Activated CD8-positive, alpha-beta memory T cell treated with anti-CD3 and anti-CD28 coated beads, Interleukin-2, amount 10 ng/mL, durations not matched to agents 7 days and 5 days (primary cell): ENCODE measurements at regions not wholly inside any gene's neighbourhood (a gene's known extent, or its start where the extent isn't known, plus 50 kb on each side); places are given as distances from the start of the nearest gene placed in this dataset.

ENCODE experiments used
- ATAC-seq: fragments of 150-1000 bp; cut with Tn5 transposase; one replicate; pipeline ENCODE4 v1.10.0; 2021; ENCODE audit warnings: moderate library complexity
- CTCF ChIA-PET: fragments of 350-600 bp; sonication (Branson Sonifier 250); formaldehyde crosslinking; loops from one replicate; lab custom pipeline; 2021; ENCODE audit warnings: antibody characterized with exemption; lab: Charles Lee
- DNase-seq: peaks from one replicate; pipeline ENCODE4 v3.0.0-alpha.2; 2020
- H3K27ac Mint-ChIP-seq: one replicate; pipeline ENCODE4 v1.8.0; 2021; ENCODE audit warnings: mild to moderate bottlenecking, mixed read lengths
- H3K27me3 Mint-ChIP-seq: one replicate; pipeline ENCODE4 v1.8.0; 2021; ENCODE audit warnings: mixed read lengths
- H3K36me3 Mint-ChIP-seq: one replicate; pipeline ENCODE4 v1.8.0; 2021; ENCODE audit warnings: mild to moderate bottlenecking, mixed read lengths
- H3K4me1 Mint-ChIP-seq: one replicate; pipeline ENCODE4 v1.8.0; 2021; ENCODE audit warnings: mixed read lengths
- H3K4me3 Mint-ChIP-seq: one replicate; pipeline ENCODE4 v1.8.0; 2021; ENCODE audit warnings: mild to moderate bottlenecking, moderate library complexity, mixed read lengths
- H3K9me3 Mint-ChIP-seq: one replicate; pipeline ENCODE4 v1.8.0; 2022; ENCODE audit warnings: low read depth, mixed read lengths

DNA sequence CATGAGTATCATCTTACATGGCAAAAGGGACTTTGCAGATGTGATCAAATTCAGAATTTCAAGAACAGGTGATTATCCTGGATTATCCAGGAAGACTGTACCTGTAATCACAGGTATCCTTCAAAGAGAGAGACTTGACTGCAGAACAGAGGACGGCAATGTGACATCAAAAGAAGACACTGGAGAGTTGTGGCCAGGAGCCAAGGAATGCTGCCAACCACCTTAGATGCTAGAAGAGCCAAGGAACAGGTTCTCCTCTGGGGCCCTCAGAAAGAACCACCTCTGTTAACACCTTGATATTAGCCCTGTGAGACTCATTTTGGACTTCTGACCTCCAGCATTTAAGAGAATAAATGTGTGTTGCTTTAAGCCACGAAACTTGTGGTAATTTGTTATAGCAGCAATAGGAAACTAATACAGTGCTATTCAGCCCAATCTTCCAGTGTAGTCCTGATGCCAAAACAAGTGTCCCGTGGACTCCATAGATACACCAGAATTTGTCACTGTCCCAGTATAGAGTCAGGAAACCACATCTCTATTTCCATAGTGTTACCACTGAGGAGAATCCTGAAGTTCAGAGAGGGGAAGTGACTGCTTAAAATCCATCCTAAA lies 330.6 kb upstream of the TLE3 start:
- Mint-ChIP-seq H3K4me1 (peaks cover 16% of the 10 kb centered on the region), H3K4me3 (no peak overlapping the region), H3K9me3 (no peaks in the 10 kb centered on the region), H3K36me3 (peaks cover 7% of the 10 kb centered on the region), H3K27ac (no peak overlapping the region), H3K27me3 (peaks cover 41% of the 10 kb centered on the region)
- DNase-seq (no peak), ATAC-seq (no peak)
- CTCF ChIA-PET: no interaction called here

DNA sequence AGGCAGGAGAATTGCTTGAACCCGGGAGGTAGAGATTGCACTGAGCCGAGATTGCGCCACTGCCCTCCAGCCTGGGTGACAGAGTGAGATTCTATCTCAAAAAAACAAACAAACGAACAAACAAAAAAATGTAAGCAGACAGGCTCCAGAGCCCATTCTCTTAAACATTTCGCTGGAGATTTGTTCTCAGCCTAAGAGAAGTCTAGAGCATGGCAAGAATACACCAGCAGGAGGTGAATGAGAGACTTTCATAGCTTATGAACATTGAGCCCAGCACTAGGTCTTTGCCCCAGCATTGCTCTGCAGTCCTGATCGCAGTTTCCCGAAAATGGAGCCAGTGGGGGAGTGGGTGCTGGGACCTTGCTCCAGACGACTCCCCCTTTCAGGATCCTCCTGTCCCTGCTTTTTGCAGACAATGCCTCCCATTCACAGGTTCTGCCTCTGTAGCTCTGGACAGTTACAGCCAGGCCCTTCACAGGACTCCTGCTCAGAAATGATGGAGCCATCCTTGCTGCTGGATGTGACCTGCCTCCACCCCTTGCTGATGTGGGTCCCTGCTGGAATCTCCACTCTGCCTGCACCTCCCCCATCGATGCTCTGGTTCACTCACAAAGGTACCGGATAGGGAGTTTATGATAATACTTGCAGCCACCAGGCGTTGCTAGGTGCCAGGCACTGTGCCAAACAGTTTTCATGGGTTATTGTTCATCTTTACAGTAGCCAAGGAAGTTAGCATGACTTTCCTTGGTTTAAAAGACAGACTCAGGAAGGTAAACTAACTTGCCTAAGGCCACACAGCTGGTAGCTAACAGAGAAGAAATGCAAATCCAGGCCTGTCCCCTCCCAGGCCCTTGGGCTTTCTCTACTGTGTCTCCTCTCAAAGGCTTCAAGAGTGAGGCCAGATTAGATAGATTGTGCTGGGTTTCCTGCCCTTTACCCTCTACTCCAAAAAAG lies 329.7 kb upstream of the TLE3 start:
- no peaks in the 10 kb centered on the region for H3K9me3 Mint-ChIP-seq
- ATAC-seq: no peak
- H3K27ac Mint-ChIP-seq: no peak overlapping the region
- no peak overlapping the region for H3K4me3 Mint-ChIP-seq
- CTCF ChIA-PET: no interaction called here
- H3K4me1 Mint-ChIP-seq: peaks cover 16% of the 10 kb centered on the region
- peaks cover 7% of the 10 kb centered on the region for H3K36me3 Mint-ChIP-seq
- DNase-seq: no peak
- peaks cover 45% of the 10 kb centered on the region for H3K27me3 Mint-ChIP-seq

DNA sequence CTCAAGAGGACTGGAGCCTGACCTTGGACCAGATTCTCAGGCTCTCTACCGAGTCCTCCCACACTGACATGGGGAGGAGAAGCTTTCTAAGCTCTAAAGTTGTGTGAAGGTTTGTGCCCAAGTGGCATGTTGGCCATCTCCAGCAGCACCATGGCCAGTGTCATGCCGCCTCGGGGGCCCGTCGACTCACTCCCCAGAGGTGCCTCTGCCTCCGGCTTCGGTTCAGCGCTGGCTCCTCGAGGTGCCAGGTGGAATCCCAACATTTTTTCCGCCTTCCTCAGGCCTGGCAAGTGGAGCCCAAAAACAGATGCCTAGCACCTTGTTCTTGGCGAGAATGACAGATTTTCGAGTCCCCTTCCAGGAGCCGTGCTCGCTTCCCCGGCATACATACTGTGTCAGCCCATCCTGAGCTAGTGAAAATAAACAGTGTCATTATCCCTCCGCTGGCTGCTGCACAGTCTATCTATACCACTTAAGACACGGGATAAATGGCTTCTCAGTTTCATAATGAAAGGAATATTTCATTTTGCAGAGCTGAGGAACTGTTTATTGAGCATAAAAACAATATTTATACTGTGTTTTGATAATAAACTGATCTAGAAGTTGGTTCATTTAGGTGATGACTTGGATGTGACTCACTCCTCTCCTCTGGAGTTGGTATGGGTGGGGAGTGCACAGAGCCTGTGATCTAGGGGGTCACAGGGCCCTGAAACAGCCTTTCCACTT lies 328.5 kb upstream of the TLE3 start:
- H3K4me3 Mint-ChIP-seq: no peak overlapping the region
- no peak for ATAC-seq
- no peak overlapping the region for H3K27ac Mint-ChIP-seq
- DNase-seq: no peak
- peaks cover 7% of the 10 kb centered on the region for H3K36me3 Mint-ChIP-seq
- CTCF ChIA-PET: interaction anchor here (1.2 kb wide), 1 partner anchor 45 kb away, joined by 3 read pairs; no protein-coding TSS in a partner anchor
- H3K9me3 Mint-ChIP-seq: no peaks in the 10 kb centered on the region
- peaks cover 46% of the 10 kb centered on the region for H3K27me3 Mint-ChIP-seq
- H3K4me1 Mint-ChIP-seq: peaks cover 16% of the 10 kb centered on the region

DNA sequence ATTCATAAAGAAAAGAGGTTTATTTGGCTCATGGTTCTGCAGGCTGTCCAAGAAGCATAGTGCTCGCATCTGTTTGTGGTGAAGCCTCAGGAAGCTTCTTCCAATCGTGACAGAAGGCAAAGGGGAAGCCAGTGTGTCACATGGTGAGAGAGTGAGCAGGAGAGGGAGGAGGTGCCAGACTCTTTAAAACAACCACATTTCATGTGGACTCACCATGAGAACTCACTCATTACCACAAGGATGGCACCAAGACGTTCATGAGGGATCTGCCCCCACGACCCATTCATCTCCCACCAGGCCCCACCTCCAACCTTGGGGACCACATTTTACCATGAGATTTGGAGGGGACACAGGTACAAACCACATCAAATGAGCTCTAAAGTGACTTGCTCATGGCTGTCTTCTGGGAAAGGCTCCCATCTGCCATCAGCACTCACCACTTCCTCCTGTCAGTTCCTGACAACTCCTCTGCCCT lies 327.3 kb upstream of the TLE3 start:
- no peak overlapping the region for H3K4me3 Mint-ChIP-seq
- CTCF ChIA-PET: interaction anchor here (2.0 kb wide), 1 partner anchor 42 kb away, joined by 6 read pairs; no protein-coding TSS in a partner anchor
- peaks cover 16% of the 10 kb centered on the region for H3K4me1 Mint-ChIP-seq
- peaks cover 7% of the 10 kb centered on the region for H3K36me3 Mint-ChIP-seq
- peaks cover 51% of the 10 kb centered on the region for H3K27me3 Mint-ChIP-seq
- H3K9me3 Mint-ChIP-seq: no peaks in the 10 kb centered on the region
- ATAC-seq: no peak
- DNase-seq: no peak
- no peak overlapping the region for H3K27ac Mint-ChIP-seq

DNA sequence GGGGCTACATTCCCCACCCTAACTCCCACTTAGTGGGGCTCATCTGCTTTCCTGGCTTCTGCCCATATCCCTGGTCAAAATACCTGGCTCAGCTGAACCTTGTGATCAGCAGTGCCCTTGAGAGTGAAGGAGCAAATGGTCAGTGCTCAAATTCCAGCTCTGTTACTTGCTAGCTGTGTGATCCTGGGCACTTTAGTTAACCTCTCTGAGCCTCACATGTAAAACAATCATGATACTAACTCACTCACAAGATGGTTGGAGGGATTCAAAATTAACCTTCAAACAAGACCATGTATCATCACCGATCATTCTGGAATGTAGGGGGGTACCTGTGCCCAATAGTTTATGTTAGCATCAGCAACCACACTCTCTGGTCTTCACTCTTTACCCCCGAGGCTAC lies 325.6 kb upstream of the TLE3 start:
- peaks cover 42% of the 10 kb centered on the region for H3K27me3 Mint-ChIP-seq
- no peak overlapping the region for H3K4me3 Mint-ChIP-seq
- no peak for DNase-seq
- CTCF ChIA-PET: interaction anchor here (2.0 kb wide), 1 partner anchor 44 kb away, joined by 6 read pairs; no protein-coding TSS in a partner anchor
- H3K27ac Mint-ChIP-seq: no peak overlapping the region
- H3K9me3 Mint-ChIP-seq: no peaks in the 10 kb centered on the region
- no peak for ATAC-seq
- peaks cover 5% of the 10 kb centered on the region for H3K36me3 Mint-ChIP-seq
- peaks cover 16% of the 10 kb centered on the region for H3K4me1 Mint-ChIP-seq

DNA sequence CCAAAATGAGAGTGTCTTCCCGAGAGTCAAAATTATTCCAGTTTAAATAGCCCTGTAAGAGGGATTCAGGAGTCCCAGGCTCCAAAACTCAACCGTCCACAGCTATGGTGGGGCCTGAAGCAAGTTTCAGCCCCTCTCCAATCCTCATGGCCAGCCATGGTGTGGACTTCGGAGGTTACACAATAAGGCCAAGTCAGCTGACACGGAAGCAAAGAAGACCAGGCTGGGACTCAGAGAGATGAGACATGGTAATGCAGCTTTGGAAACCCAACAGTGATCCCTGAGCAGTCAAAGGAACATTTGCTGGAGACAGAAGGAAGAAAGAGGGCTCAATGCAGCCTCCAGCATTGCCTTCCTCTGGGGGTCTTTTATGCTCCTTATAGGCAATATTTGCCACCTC lies 324.6 kb upstream of the TLE3 start:
- no peaks in the 10 kb centered on the region for H3K9me3 Mint-ChIP-seq
- H3K36me3 Mint-ChIP-seq: peaks cover 3% of the 10 kb centered on the region
- CTCF ChIA-PET: no interaction called here

DNA sequence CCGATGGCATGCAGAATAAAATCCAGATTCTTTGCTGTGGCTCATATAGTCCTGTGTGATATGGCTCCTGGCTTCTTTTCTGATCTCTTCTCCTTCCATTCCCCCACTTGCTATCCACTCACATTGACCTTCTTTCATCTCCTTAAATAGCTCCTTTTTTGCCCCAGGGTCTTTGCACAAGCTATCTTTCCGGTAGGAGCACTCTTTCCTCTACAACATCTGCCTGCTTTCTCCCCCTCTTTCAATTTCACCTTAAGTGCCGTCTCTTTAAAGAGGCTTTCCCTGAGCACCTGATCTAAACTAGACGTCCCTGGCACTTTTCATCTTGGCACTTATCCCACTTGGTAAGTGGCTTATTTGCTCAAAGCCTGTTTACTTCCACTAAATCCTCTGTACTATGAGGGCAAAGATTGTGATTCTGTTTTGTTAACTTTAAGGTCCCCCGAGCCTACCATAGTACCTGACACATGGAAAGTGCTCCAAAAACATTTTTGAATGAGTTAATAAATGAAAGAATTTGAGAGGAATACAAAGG lies 323.3 kb upstream of the TLE3 start:
- ATAC-seq (no peak), DNase-seq (no peak)
- peaks cover 3% of the 10 kb centered on the region for H3K36me3 Mint-ChIP-seq
- CTCF ChIA-PET: no interaction called here
- no peak overlapping the region for H3K4me3 Mint-ChIP-seq
- H3K9me3 Mint-ChIP-seq: no peaks in the 10 kb centered on the region
- peaks cover 53% of the 10 kb centered on the region for H3K27me3 Mint-ChIP-seq
- no peak overlapping the region for H3K27ac Mint-ChIP-seq
- H3K4me1 Mint-ChIP-seq: peaks cover 16% of the 10 kb centered on the region

More for the DNA sequence above, 324.6 kb upstream of the TLE3 start:
- DNase-seq (no peak), ATAC-seq (no peak)
- no peak overlapping the region for H3K4me3 Mint-ChIP-seq
- no peak overlapping the region for H3K27ac Mint-ChIP-seq
- H3K4me1 Mint-ChIP-seq: peaks cover 16% of the 10 kb centered on the region
- H3K27me3 Mint-ChIP-seq: peaks cover 46% of the 10 kb centered on the region

DNA sequence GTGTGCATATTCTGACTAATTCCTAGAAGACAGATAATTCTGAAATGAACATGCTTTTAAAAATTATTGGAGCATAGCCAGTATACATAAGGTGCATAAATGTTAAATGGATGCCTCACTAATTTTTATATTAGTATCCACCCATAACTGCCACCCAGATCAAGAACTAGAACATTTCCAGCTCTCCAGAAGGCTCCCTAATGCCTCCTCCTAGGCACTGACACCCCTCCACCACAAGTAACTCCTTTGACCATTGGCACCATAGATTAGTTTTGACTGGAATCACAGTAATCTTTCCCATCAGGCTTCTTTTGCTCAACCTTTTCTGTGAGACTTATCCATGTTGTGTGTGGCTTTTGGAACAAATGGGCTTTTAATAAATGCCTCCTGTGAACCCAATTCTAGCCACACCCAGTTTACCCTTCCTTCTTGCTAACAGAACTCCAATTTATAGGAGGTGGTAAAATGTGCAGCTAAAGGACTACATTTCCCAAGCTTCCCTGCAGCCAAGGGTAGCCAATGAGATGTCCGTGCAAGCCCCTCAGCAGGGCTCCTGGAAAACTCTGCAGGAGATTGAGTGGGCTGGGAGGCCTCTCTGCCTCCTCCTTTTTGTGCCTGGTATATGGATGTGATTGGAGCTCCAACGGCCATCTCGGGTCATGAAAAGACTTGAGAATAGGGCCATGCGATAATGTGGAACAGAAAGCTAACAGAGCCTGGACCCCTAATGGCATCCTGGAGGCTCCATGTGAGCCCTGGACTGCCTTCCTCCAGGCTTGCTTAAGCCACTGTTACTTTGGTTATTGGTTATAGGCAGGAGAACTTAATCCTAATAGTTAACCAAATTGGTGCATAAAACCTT lies 322.6 kb upstream of the TLE3 start:
- DNase-seq (no peak), ATAC-seq (no peak)
- CTCF ChIA-PET: no interaction called here
- Mint-ChIP-seq H3K36me3 (peaks cover 3% of the 10 kb centered on the region), H3K27me3 (peaks cover 53% of the 10 kb centered on the region), H3K27ac (no peak overlapping the region), H3K9me3 (no peaks in the 10 kb centered on the region), H3K4me3 (no peak overlapping the region), H3K4me1 (peaks cover 10% of the 10 kb centered on the region)

DNA sequence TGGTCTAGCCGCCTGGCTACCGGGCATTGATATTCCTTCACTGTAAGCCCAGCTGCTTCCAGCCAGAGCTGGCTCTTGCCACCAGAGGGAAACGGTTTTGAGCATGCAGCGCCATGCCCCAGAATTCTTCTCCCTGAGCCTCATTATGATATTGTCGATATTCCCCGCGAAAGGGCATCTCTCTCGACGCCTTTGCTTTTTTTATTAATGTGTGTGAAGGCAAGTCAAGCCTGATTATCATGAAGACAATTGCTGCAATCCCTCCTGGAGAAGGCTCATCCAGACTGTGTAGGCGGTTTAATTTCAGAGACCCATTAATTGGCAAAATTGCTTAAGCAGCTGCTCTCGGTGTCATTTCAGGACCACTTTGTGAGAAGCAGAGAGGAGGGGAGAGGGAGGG lies 321.2 kb upstream of the TLE3 start:
- Mint-ChIP-seq H3K27ac (no peak overlapping the region), H3K4me3 (no peak overlapping the region), H3K36me3 (no peaks in the 10 kb centered on the region), H3K9me3 (no peaks in the 10 kb centered on the region), H3K27me3 (peaks cover 49% of the 10 kb centered on the region), H3K4me1 (no peaks in the 10 kb centered on the region)
- CTCF ChIA-PET: no interaction called here
- no peak for DNase-seq
- no peak for ATAC-seq

DNA sequence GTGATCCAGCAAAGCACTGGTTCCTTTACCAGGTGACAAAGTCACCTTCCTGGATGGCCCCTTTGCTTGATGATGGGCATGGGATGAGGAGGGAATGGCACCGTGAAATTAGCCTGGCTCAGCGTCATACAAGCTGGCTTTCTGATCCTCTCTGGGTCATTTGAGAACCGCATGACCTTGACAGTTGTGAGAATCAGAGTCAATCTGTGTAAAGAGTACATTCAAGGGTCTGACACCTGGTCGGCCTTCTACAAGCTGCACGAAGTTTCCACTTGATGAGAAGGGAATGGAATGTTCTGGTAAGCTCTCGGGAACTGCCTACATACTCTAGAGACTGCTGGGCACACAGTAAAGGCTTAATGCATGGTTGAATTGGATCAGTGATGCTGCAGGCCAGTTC lies 319.8 kb upstream of the TLE3 start:
- no peak for DNase-seq
- Mint-ChIP-seq H3K36me3 (no peaks in the 10 kb centered on the region), H3K4me1 (no peaks in the 10 kb centered on the region), H3K27me3 (peaks cover 42% of the 10 kb centered on the region), H3K4me3 (no peak overlapping the region), H3K27ac (no peak overlapping the region), H3K9me3 (no peaks in the 10 kb centered on the region)
- CTCF ChIA-PET: no interaction called here
- ATAC-seq: no peak

DNA sequence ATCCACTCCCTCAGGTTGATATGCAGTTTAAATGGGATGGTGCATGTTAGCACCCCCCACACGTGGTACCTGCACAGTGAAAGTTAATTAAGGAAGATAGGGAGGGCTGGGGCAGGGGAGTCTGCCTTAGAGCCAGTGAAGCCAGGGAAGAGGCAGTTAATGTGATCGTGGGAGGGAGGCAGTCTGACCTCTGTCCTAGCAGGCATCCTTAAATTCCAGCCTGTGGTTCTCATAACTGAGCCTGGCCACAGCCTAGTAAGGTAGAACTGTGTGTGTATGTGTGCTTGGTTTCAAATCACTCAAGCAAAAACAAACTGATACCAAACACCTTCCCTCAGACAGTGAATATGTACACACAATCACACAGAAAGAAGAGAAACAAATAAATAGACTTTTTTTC lies 319.1 kb upstream of the TLE3 start:
- no peak for DNase-seq
- Mint-ChIP-seq H3K9me3 (no peaks in the 10 kb centered on the region), H3K4me3 (no peak overlapping the region), H3K27ac (no peak overlapping the region), H3K4me1 (no peaks in the 10 kb centered on the region), H3K36me3 (no peaks in the 10 kb centered on the region), H3K27me3 (peaks cover 35% of the 10 kb centered on the region)
- CTCF ChIA-PET: no interaction called here
- ATAC-seq: no peak

DNA sequence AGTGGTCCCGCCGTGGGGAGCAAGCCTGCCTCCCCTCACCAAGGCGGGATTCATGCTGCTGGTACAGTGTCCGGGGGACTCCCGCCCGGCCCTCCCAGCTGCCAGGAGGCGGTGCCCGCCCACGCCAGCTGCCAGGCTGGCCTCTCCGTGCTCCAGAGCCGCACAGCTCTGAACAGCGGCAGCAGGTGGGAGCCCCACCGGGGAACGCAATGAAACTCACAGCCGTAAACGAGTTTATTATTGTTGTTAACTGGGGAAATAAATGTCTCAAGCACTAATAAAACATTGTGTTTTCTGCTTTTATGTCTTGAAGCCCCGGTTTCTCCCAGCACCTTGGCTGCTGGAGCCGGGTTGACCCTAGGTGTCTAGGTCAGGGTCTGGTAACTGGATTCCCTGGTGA lies 317.7 kb upstream of the TLE3 start:
- CTCF ChIA-PET: no interaction called here
- ATAC-seq (no peak), DNase-seq (no peak)
- Mint-ChIP-seq H3K27ac (no peak overlapping the region), H3K9me3 (no peaks in the 10 kb centered on the region), H3K4me3 (no peak overlapping the region), H3K36me3 (no peaks in the 10 kb centered on the region), H3K27me3 (peaks cover 27% of the 10 kb centered on the region), H3K4me1 (no peaks in the 10 kb centered on the region)
